ENCODE measurements at regions not wholly inside any gene's neighbourhood (a gene's known extent, or its start where the extent isn't known, plus 50 kb on each side); places are given as distances from the start of the nearest gene placed in this dataset.
"Not testable (repeated sequence)": the region's sequence is repeated elsewhere in the genome, so short reads cannot be mapped to it uniquely, and the experiment has no call there.

DNA sequence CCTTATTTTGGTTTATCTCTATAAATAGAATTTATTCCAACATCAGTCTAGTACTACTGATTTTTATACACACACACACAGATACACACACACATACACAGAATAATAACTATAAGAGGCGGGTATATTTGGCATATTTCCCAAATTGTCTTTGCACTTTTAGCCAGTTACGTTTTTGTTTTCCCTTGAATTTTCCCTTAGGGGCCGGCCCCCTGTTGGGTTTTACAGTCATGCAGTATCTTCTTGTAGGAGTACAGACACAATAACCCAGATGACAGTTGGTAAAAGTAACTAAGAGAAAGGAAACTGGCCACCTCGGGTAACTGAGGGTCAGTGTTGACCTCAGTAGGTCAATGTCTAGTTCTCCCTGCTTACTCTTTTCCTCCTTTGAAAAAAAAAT is 50.9 kb downstream of the DISP1 start:
- DNase-seq = no peak

DNA sequence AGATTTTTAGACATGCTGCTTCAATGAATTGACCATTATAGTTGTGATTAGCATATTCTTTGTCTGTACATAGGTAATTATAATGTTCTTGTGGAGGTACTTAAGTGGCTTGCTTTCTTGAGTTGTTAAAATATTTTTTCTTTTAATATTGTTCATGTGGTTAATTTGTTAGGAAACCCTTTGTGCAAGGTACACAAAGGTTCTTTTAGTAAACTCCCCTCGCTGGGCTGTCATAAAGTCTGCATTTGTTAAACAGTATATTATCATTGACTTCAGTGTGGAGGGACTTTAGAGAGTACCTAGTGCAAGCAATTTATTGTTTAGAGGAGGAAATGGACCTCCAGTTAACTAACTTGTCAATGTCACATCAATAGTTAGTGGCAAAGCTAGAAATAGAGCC is 52.5 kb downstream of the DISP1 start:
- no peak for DNase-seq

GRCh38 chr1:222876182-222876581 is 61.3 kb downstream of the DISP1 start:
- DNase-seq = no peak

DNA sequence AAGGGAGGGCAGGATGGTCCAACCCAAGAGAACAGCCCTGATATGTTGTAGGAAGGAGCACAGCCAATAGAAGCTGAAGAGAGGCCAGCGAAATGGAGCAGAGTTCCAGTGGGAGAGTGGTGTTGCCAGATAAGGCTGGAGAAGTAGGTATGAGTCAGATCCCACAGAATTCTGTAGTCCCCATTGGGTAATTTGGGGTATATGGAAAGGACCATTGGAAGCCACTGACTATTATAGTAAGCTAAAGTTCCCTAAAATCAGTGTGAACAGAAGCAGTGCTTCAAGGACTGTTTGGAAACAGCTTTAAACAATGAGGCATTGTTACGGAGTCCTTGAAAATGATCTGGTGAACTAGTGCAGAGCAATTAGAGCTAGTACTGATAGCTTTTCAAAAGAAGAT is 63.0 kb downstream of the DISP1 start:
- DNase-seq = no peak

- DNase-seq = no peak
Measured at GRCh38 chr1:222880587-222880986, 65.7 kb downstream of the DISP1 start.

DNA sequence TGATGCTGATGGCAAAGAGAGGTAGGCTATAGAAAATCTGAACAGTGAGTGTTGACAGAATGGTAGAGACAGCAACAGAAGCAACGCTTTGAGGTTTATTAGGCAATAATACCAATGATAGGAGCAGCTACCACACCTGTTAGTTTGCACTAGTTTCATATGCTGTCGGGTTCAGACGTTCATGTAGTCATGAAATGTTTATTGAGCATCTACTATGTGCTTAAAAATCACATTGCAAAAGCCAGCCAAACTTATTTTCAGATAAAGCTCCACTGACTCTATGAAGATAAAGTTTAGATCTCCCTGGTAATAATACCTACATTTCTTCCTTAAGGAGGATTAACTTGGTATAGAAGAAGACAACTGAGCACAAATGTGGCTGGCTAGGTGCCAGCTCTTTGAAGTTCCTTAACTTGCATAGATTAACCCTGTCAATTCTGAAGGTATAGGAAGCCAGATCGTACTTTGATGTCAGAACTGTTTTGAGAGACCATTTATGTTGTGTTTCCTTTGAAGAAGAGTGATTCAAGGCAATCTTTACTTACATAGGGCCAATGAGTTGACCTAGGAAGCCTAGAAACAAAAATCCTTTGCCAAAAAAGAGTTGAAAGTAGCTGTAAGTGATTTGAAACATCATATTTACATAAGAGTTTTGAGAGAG is 71.5 kb downstream of the DISP1 start:
- DNase-seq = no peak

DNA sequence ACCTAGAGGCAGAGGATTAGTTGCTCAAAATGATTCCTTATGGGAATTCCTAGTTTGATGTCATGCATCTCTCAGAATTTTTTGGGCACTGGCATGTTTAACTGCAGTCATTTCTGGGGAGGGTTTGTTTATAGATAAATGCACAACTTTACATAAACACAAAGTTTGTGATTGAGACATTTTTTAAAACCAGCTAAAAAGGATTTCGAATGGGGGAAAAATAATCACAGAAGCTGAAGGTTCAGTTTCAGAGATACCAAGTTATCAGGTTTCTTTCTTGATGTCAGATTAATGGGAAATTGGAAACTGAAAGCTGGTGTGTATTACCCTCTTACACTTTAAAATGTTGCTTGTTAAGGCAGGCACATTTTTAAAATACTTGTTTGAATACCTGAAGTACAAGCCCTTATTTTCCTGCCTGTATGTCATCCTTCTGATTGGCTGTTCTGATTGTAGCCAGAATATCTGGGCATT is 72.1 kb downstream of the DISP1 start:
- DNase-seq = no peak

DNA sequence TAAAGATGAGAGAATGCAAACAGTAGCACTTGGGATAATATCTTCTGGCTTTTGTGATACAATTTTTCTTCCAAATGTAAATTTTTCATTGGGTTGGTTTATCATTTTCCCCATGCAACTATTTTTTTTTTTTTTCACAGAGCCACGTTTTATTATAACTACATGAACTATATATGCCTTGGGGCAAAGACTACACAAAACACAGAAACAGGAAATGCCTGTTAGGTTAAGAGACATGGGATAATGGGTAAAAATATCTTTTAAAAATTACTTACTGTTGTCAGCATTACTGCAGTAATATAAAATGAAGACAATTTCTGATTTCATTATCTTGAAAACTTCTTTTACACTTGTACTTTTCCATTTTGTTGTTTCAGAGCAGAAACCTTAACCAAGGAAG is 74.6 kb downstream of the DISP1 start:
- no peak for DNase-seq

GRCh38 chr1:222890716-222891115 is 75.9 kb downstream of the DISP1 start:
- DNase-seq = no peak

GRCh38 chr1:222891578-222891977 is 76.7 kb downstream of the DISP1 start:
- DNase-seq = no peak

- no peak for DNase-seq
Measured at GRCh38 chr1:222892137-222892769, 77.4 kb downstream of the DISP1 start.

DNA sequence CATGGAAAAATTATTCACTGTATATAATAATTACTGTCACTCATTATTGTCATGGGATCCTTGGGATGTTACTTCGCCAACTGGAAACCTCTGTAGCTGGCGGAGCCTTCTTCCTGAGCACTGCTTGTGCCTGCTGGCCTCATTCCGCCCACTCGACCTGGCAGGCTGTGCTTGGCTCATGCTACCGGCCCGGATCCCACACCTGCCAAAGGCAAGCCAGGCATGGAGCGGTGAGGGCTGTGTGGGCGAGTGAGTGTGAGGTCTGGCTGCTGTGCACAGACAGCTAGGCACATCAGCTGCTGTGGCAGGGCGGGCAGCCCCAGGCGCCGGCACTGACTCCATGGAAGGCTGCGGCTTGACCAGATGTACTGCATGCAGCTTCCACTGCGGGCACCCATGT is 78.4 kb downstream of the DISP1 start:
- no peak for DNase-seq

DNA sequence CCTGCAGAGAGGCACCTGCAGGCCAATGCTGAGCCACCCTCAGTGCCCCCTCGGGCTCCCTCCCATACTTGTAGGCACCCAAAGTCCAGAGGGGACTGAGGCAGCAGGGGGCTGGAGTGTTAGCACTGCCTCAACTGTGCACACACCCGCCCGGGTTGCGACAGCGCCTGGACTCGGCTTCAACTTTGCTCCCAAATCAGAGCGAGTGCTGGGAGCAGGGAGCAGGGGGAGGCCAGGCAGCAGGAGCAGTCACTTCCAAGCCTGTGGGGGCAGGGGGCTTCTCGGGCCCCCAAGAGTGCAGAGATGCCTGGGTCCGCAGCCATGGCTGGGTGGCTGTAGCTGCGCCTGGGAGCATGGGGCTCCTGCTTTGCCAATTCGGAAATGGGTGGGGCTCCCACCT is 79.5 kb downstream of the DISP1 start:
- no peak for DNase-seq

- no peak for DNase-seq
Measured at GRCh38 chr1:222896630-222897526, 82.0 kb downstream of the DISP1 start.

GRCh38 chr1:222897527-222898190 is 82.8 kb downstream of the DISP1 start:
- no peak for DNase-seq

GRCh38 chr1:222898191-222898527 is 83.3 kb downstream of the DISP1 start:
- no peak for DNase-seq

- no peak for DNase-seq
Measured at GRCh38 chr1:222899471-222899870, 84.6 kb downstream of the DISP1 start.

- DNase-seq = peak; percentile 15
Measured at GRCh38 chr1:222904451-222904850, 89.6 kb downstream of the DISP1 start.

GRCh38 chr1:222905151-222905550 is 90.3 kb downstream of the DISP1 start:
- DNase-seq = peak; percentile 64

GRCh38 chr1:222906271-222906739 is 91.5 kb downstream of the DISP1 start:
- not testable (repeated sequence) for DNase-seq

DNA sequence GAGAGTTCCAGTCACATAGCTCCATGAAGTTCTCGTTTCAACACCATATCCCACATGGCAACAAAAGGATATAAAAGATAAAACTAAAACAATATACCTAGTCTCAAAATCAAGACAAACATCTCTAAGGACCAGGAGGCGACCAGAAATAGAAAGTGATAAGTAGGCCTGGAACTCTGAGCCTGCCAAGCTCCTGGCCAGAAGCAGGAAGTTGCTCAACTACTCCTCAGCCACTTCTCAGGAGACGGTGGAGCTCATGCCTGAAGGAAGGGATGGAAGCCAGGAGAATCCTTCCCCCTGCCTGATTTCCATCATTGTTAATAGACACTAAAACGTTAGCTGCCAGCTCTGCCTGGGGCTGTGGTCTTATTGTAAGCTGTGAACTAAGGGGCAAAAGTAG is 94.7 kb downstream of the DISP1 start:
- no peak for DNase-seq

DNA sequence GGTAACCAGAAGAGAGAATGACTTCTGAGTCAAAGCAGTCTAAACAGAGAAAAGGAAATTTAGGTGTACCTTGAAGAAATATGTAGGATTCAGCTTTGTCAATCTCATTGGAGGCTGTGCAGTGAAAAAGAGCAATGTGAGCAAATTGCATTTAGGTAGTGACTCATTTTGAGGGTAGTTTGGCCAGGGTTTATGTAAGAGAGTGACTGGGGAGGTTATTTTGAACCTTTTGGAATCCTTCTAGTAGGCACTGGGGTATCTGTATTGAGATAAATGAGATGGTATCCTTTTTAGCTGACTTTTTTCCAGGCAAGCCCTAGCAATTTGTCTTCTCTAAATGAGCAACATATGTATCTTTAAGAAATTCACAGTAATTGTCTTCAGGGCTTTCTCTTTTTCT is 95.9 kb downstream of the DISP1 start:
- no peak for DNase-seq

DNA sequence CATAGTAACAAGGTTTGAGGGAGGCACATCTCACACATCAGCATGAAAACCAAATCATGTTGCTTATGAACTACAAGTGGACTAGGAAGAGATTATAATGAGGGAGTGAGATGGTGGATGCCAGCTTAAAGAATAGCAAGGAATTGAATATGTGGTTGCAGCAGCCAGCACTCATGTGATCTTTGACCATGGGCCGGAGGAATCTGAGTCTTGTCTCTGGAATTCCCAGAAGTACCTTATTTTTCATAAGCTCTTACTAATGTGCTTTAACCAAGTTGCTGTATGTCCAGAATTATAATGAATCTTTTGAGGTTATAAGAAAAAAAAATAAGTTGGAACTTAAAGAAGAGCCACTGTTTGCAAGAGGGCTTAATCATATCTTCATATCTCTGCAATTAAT is 97.0 kb downstream of the DISP1 start:
- DNase-seq = no peak

All from NCI-H1092 treated with DMSO at 0.1 percent for 48 hours (cell line).